ENCODE measurements at regions not wholly inside any gene's neighbourhood (a gene's known extent, or its start where the extent isn't known, plus 50 kb on each side); places are given as distances from the start of the nearest gene placed in this dataset.
"Not testable (repeated sequence)": the region's sequence is repeated elsewhere in the genome, so short reads cannot be mapped to it uniquely, and the experiment has no call there.

- ATAC-seq (no peak), DNase-seq (ENCODE audit: low spot score in 2 of 2) (no peak)
- Mint-ChIP-seq H3K36me3 (no peaks in the 10 kb centered on the region), H3K27ac (no peak overlapping the region), H3K9me3 (no peaks in the 10 kb centered on the region)
Observed at GRCh38 chrX:109859651-109860050, 126.6 kb upstream of the ACSL4 start.

GRCh38 chrX:109862433-109862832 lies 129.4 kb upstream of the ACSL4 start:
- ATAC-seq (no peak), DNase-seq (ENCODE audit: low spot score in 2 of 2) (no peak)
- Mint-ChIP-seq H3K9me3 (no peaks in the 10 kb centered on the region), H3K27ac (no peak overlapping the region), H3K36me3 (no peaks in the 10 kb centered on the region)

- H3K9me3 Mint-ChIP-seq: no peaks in the 10 kb centered on the region
- no peak for ATAC-seq
- no peaks in the 10 kb centered on the region for H3K36me3 Mint-ChIP-seq
- DNase-seq (ENCODE audit: low spot score in 2 of 2): no peak
- H3K27ac Mint-ChIP-seq: no peak overlapping the region
Observed at GRCh38 chrX:109863811-109864210, 130.8 kb upstream of the ACSL4 start.

- no peak for ATAC-seq
- H3K9me3 Mint-ChIP-seq: no peaks in the 10 kb centered on the region
- H3K27ac Mint-ChIP-seq: no peak overlapping the region
- DNase-seq (ENCODE audit: low spot score in 2 of 2): no peak
- no peaks in the 10 kb centered on the region for H3K36me3 Mint-ChIP-seq
Observed at GRCh38 chrX:109871121-109871888, 131.6 kb upstream of the TMEM164 start.

- Mint-ChIP-seq H3K36me3 (no peaks in the 10 kb centered on the region), H3K27ac (no peak overlapping the region), H3K9me3 (no peaks in the 10 kb centered on the region)
- ATAC-seq (no peak), DNase-seq (ENCODE audit: low spot score in 2 of 2) (no peak)
Observed at GRCh38 chrX:109872021-109872732, 130.7 kb upstream of the TMEM164 start.

- H3K9me3 Mint-ChIP-seq: no peaks in the 10 kb centered on the region
- ATAC-seq (no peak), DNase-seq (ENCODE audit: low spot score in 2 of 2) (no peak)
- no peak overlapping the region for H3K27ac Mint-ChIP-seq
- no peaks in the 10 kb centered on the region for H3K36me3 Mint-ChIP-seq
Observed at GRCh38 chrX:109873574-109873973, 129.3 kb upstream of the TMEM164 start.

- no peak for DNase-seq (ENCODE audit: low spot score in 2 of 2)
- H3K36me3 Mint-ChIP-seq: no peaks in the 10 kb centered on the region
- no peak overlapping the region for H3K27ac Mint-ChIP-seq
- H3K9me3 Mint-ChIP-seq: no peaks in the 10 kb centered on the region
- no peak for ATAC-seq
Observed at GRCh38 chrX:109873983-109874382, 128.9 kb upstream of the TMEM164 start.

GRCh38 chrX:109874548-109874947 lies 128.4 kb upstream of the TMEM164 start:
- DNase-seq (ENCODE audit: low spot score in 2 of 2) (no peak), ATAC-seq (no peak)
- no peak overlapping the region for H3K27ac Mint-ChIP-seq
- H3K36me3 Mint-ChIP-seq: no peaks in the 10 kb centered on the region
- no peaks in the 10 kb centered on the region for H3K9me3 Mint-ChIP-seq

GRCh38 chrX:109875831-109876230 lies 127.1 kb upstream of the TMEM164 start:
- Mint-ChIP-seq H3K27ac (no peak overlapping the region), H3K9me3 (no peaks in the 10 kb centered on the region), H3K36me3 (no peaks in the 10 kb centered on the region)
- DNase-seq (ENCODE audit: low spot score in 2 of 2) (no peak), ATAC-seq (no peak)

- no peaks in the 10 kb centered on the region for H3K9me3 Mint-ChIP-seq
- no peak for DNase-seq (ENCODE audit: low spot score in 2 of 2)
- H3K27ac Mint-ChIP-seq: no peak overlapping the region
- no peaks in the 10 kb centered on the region for H3K36me3 Mint-ChIP-seq
- ATAC-seq: no peak
Observed at GRCh38 chrX:109878236-109878635, 124.7 kb upstream of the TMEM164 start.

GRCh38 chrX:109879991-109880390 lies 122.9 kb upstream of the TMEM164 start:
- ATAC-seq (no peak), DNase-seq (ENCODE audit: low spot score in 2 of 2) (no peak)
- no peaks in the 10 kb centered on the region for H3K36me3 Mint-ChIP-seq
- H3K9me3 Mint-ChIP-seq: no peaks in the 10 kb centered on the region
- H3K27ac Mint-ChIP-seq: no peak overlapping the region

- H3K36me3 Mint-ChIP-seq: no peaks in the 10 kb centered on the region
- ATAC-seq: peak in 1 of 2 donors; percentile 58
- no peak for DNase-seq (ENCODE audit: low spot score in 2 of 2)
- no peak overlapping the region for H3K27ac Mint-ChIP-seq
- no peaks in the 10 kb centered on the region for H3K9me3 Mint-ChIP-seq
Observed at GRCh38 chrX:109880629-109881028, 122.3 kb upstream of the TMEM164 start.

- Mint-ChIP-seq H3K27ac (no peak overlapping the region), H3K36me3 (no peaks in the 10 kb centered on the region), H3K9me3 (no peaks in the 10 kb centered on the region)
- DNase-seq (ENCODE audit: low spot score in 2 of 2): peak in 1 of 2 donors; percentile 12
- ATAC-seq: no peak
Observed at GRCh38 chrX:109886122-109886761, 116.7 kb upstream of the TMEM164 start.

GRCh38 chrX:109889289-109890006 lies 113.5 kb upstream of the TMEM164 start:
- no peak overlapping the region for H3K27ac Mint-ChIP-seq
- ATAC-seq: no peak
- DNase-seq (ENCODE audit: low spot score in 2 of 2): no peak
- no peaks in the 10 kb centered on the region for H3K36me3 Mint-ChIP-seq
- no peaks in the 10 kb centered on the region for H3K9me3 Mint-ChIP-seq

GRCh38 chrX:109890300-109890699 lies 112.6 kb upstream of the TMEM164 start:
- Mint-ChIP-seq H3K36me3 (no peaks in the 10 kb centered on the region), H3K27ac (no peak overlapping the region), H3K9me3 (no peaks in the 10 kb centered on the region)
- DNase-seq (ENCODE audit: low spot score in 2 of 2): no peak
- ATAC-seq: no peak

- no peaks in the 10 kb centered on the region for H3K36me3 Mint-ChIP-seq
- H3K27ac Mint-ChIP-seq: no peak overlapping the region
- DNase-seq (ENCODE audit: low spot score in 2 of 2): peak; percentile 40 to 53
- ATAC-seq: peak; percentile 63
- H3K9me3 Mint-ChIP-seq: no peaks in the 10 kb centered on the region
Observed at GRCh38 chrX:109890910-109891502, 111.9 kb upstream of the TMEM164 start.

GRCh38 chrX:109896024-109896423 lies 106.9 kb upstream of the TMEM164 start:
- H3K27ac Mint-ChIP-seq; DNase-seq (ENCODE audit: low spot score in 2 of 2); H3K9me3 Mint-ChIP-seq; ATAC-seq; H3K36me3 Mint-ChIP-seq: not testable (repeated sequence)
